HUES48 (cell line): ENCODE measurements at regions not wholly inside any gene's neighbourhood (a gene's known extent, or its start where the extent isn't known, plus 50 kb on each side); places are given as distances from the start of the nearest gene placed in this dataset.

ENCODE experiments used
- H3K27ac ChIP-seq: one replicate; pipeline ENCODE4 v1.7.0; 2013; ENCODE audit warnings: low read depth, low read length, inconsistent platforms
- H3K27me3 ChIP-seq: 2 replicates; pipeline ENCODE4 v1.6.1; 2013; ENCODE audit warnings: mild to moderate bottlenecking, low read length; ENCODE audit not compliant: control insufficient read depth, insufficient read depth
- H3K36me3 ChIP-seq: 2 replicates; pipeline ENCODE4 v1.6.1; 2013; ENCODE audit warnings: low read length; ENCODE audit not compliant: control insufficient read depth, insufficient read depth
- H3K4me1 ChIP-seq: 2 replicates; pipeline ENCODE4 v1.6.1; 2013; ENCODE audit warnings: mild to moderate bottlenecking, low read length; ENCODE audit not compliant: control insufficient read depth, insufficient read depth
- H3K4me3 ChIP-seq: 2 replicates; pipeline ENCODE4 v1.5.1; 2013; ENCODE audit warnings: mild to moderate bottlenecking, low read depth, low read length
- H3K9ac ChIP-seq: 2 replicates; pipeline ENCODE4 v1.6.1; 2013; ENCODE audit warnings: mild to moderate bottlenecking, low read depth, low read length, moderate library complexity
- H3K9me3 ChIP-seq: 2 replicates; pipeline ENCODE4 v1.6.1; 2013; ENCODE audit warnings: low read length; ENCODE audit not compliant: control insufficient read depth, insufficient read depth

DNA sequence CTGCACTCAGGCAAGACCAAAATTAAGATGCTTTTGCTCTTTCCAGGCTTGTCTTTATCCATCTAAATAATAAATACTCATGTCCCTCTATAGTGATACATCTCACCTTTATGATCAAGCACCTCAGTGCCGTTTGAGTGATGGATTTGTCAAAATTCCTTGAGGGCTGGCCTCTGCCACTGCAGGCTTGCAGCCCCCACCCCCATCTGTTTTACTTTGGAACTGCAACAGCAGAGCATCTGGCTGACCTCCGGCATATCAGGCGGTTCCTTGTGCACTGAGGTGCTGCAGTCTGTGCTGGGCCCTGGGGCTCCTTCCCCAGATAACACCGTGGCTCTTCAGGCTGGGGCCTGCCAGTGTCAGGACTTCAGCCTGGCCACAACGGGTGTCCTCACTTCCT lies 386.9 kb downstream of the CDH26 start:
- no peaks in the 10 kb centered on the region for H3K27me3 ChIP-seq
- H3K9me3 ChIP-seq = peaks cover 31% of the 10 kb centered on the region
- H3K4me3 ChIP-seq = no peak overlapping the region
- no peak overlapping the region for H3K9ac ChIP-seq
- H3K36me3 ChIP-seq = no peaks in the 10 kb centered on the region
- H3K27ac ChIP-seq = no peak overlapping the region
- H3K4me1 ChIP-seq = no peaks in the 10 kb centered on the region

DNA sequence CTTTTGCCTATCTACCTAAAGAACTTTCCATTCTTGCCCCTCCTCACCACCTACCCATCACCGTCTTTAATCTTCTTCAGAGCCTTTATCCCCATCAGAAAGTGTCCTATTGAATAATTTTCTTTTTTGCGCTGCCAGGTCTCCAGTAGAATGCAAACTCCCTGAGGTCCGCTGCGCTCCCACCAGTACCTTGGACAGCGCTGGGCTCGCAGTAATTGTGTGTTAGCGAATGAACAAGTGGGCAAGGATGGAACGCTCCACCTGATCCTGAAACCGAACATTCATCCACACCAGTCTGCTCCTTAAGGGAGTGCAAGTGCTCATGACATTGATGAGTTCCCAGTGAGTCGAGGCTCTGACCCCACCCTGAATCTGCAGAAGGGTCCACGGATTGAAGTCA lies 391.2 kb downstream of the CDH26 start:
- H3K36me3 ChIP-seq = no peaks in the 10 kb centered on the region
- no peak overlapping the region for H3K27ac ChIP-seq
- H3K9ac ChIP-seq = no peak overlapping the region
- H3K4me1 ChIP-seq = no peaks in the 10 kb centered on the region
- H3K4me3 ChIP-seq = no peak overlapping the region
- H3K9me3 ChIP-seq = peaks cover 15% of the 10 kb centered on the region; the same call in 1 of the 2 replicates
- H3K27me3 ChIP-seq = no peaks in the 10 kb centered on the region

DNA sequence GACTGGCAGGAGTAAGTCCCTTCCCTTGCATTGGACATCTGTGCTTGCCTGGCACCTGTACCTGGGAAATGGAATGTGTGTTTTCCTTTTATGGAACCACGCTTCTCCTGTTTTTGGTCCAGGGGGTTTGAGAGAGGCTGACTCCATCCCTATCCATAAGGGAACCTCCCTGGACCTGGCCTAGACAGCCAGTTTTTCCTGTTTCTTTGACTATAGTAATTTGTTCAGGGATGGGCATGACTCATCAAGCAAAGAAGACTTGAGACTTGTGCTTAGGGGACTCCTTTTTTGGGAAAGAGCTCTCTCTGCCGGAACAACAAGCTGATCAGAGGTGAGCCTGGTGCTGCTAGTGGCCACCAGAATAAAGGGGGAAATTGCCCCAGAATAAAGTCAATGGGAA lies 393.8 kb downstream of the CDH26 start:
- Histone ChIP-seq H3K36me3 (no peaks in the 10 kb centered on the region), H3K4me1 (no peaks in the 10 kb centered on the region), H3K27me3 (no peaks in the 10 kb centered on the region), H3K9me3 (peaks cover 8% of the 10 kb centered on the region; the same call in 1 of the 2 replicates), H3K9ac (no peak overlapping the region), H3K27ac (no peak overlapping the region), H3K4me3 (no peak overlapping the region)

DNA sequence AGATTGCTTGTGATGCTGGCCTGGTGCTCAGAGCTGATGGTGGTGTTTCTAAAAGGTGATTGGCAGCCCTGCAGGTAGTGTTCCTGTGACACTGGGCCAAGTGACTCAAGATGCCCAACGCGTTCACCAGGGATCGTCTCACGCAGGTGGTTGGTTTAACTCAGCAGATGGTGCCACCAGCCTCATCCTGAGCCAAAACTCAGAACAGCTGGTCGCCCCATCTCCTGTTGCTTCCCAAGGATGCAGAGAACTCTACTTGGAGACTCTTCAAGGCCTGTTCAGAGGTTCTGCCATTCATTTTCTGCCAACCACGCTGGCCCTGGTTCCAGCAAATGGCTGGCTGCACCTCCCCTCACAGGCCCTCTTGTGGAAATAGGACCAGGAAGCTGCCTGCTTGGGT lies 394.4 kb downstream of the CDH26 start:
- Histone ChIP-seq H3K36me3 (no peaks in the 10 kb centered on the region), H3K4me3 (no peak overlapping the region), H3K27me3 (no peaks in the 10 kb centered on the region), H3K27ac (no peak overlapping the region), H3K9me3 (peaks cover 3% of the 10 kb centered on the region; the same call in 1 of the 2 replicates), H3K4me1 (no peaks in the 10 kb centered on the region), H3K9ac (no peak overlapping the region)

DNA sequence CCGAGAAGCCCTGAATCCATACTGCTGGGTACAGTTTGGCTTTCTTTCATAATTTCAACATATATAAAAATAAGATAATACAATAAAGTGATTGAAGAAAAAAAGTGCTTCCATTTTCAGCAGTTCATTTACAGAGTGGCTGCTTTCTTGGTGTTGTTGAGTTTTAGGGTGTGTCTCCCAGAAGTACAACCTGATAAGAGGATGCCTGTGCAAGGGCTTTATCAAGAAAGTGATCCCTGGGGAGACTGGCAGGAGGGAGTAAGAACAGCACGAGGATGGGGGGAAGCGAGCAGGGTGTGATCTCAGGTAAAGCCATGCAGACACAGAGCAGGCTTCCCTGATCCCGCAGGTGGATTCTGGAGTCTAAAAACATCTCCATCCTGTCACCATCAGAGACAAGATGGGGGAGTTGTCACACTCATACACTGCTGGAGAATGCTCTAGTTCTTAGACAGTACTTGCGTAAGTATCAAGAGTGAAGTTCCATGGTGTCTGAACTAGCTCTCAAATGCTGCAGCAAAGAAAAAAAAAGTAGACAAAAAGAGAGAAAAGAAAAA lies 395.9 kb downstream of the CDH26 start:
- Histone ChIP-seq H3K9ac (no peak overlapping the region), H3K36me3 (no peaks in the 10 kb centered on the region), H3K27ac (no peak overlapping the region), H3K9me3 (no peaks in the 10 kb centered on the region), H3K4me1 (no peaks in the 10 kb centered on the region), H3K27me3 (no peaks in the 10 kb centered on the region), H3K4me3 (no peak overlapping the region)

DNA sequence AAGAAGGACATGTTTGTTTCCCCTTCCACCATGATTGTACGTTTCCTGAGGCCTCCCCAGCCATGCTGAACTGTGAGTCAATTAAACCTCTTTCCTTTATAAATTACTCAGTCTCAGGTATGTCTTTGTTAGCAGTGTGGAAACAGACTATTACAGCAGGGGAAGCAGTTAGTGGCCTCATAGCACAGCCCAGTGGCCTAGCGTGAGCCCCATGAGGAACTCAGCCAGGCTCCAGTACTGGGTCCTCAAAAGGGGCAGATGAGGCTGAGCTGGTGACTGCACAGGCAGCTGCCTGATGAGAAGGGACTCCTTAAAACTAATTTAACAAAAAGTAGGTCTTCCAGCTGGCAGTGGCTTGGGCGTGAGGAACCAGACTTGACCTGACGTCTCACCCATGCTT lies 399.9 kb downstream of the CDH26 start:
- H3K4me3 ChIP-seq = no peak overlapping the region
- H3K27ac ChIP-seq = no peak overlapping the region
- H3K4me1 ChIP-seq = no peaks in the 10 kb centered on the region
- H3K9ac ChIP-seq = no peak overlapping the region
- H3K36me3 ChIP-seq = no peaks in the 10 kb centered on the region
- no peaks in the 10 kb centered on the region for H3K27me3 ChIP-seq
- no peaks in the 10 kb centered on the region for H3K9me3 ChIP-seq

DNA sequence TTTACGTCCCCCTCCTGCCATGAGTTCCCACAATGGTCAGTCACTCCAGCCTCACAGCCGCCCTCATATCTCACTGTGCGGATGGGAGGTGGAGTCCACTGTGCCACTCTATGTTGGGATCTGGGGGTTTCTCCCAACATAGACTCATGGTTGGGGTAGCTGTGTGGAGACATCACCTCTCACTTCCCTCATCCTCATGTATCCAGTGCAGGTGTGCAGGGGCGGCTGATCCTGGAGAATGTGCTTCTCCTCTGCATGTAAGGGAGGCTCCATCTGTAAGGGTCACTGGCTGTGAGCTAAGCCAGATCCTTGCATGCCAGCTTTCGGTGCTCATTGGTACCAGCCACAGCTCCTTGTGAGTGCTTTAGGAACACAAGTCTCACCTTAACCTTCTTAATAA lies 400.8 kb downstream of the CDH26 start:
- Histone ChIP-seq H3K4me3 (no peak overlapping the region), H3K9ac (no peak overlapping the region), H3K4me1 (no peaks in the 10 kb centered on the region), H3K27me3 (no peaks in the 10 kb centered on the region), H3K27ac (no peak overlapping the region), H3K36me3 (no peaks in the 10 kb centered on the region), H3K9me3 (no peaks in the 10 kb centered on the region)

DNA sequence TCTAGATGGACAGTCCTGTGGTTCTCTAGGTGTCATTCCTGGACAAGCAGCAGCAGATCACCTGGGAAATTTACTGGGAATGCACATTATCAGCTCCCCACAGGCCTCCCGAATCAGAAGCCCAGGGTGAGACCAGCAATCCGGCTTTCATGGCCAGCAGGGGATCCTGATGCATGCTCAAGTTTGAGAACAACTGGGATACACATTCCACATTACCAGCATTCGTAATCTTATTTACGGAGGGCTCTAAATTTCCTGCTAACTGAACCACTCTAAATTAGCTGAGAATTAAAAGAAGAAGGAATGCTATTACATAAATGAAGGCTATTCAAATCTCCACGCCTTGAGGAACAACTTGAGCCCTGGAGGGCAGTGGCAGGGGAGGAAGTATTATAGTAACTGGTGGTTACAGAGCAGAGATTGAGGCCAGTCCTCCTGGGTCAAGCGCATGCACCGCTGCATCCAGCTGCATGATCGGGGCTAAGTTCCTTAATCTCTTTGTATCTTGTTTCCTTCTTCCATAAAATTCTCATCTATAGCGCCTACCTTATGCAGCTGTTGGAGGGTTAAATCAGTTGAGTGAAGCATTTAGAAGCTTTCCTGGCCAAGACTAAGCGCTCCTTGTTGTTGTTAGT lies 403.7 kb downstream of the CDH26 start:
- no peaks in the 10 kb centered on the region for H3K9me3 ChIP-seq
- H3K27ac ChIP-seq = no peak overlapping the region
- no peaks in the 10 kb centered on the region for H3K4me1 ChIP-seq
- no peak overlapping the region for H3K4me3 ChIP-seq
- no peaks in the 10 kb centered on the region for H3K36me3 ChIP-seq
- no peaks in the 10 kb centered on the region for H3K27me3 ChIP-seq
- no peak overlapping the region for H3K9ac ChIP-seq

DNA sequence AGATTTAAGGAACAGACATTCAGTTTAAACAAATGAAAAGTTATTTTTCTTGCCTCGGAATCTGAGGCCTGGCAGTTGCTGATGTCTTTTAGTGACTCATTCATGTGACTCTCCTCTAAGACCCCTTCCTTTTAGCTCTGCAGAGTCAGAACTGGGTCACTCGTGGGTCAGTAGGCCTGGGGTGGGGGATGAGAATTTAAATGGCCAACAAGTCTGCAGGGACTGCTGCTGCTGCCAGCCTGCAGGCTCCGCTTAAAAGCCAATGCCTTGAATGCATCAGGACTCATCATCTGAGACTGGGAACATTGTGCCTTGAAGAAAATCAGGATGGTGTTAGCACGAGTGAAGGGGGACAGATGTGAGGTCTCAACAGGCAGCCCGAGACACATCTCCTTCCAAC lies 404.3 kb downstream of the CDH26 start:
- no peaks in the 10 kb centered on the region for H3K9me3 ChIP-seq
- H3K27ac ChIP-seq = no peak overlapping the region
- no peak overlapping the region for H3K4me3 ChIP-seq
- H3K9ac ChIP-seq = no peak overlapping the region
- H3K4me1 ChIP-seq = no peaks in the 10 kb centered on the region
- no peaks in the 10 kb centered on the region for H3K36me3 ChIP-seq
- H3K27me3 ChIP-seq = no peaks in the 10 kb centered on the region

DNA sequence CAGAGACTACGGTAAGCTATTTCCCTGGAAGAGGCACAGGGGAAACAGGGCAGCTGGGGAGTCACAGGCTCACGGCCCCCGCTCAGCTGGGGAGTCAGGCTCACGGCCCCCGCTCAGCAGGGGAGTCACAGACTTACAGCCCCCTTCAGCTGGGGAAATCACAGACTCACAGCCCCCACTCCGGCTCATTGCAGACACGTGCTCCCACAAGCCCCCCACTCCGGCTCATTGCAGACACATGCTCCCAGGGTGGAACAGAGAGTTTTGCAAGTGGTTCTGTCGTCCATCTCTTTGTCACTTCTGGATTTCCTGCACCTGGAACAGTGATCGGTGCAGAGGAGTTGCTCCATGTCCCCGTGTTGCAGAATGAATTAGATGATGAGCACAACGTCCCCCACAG lies 405.5 kb downstream of the CDH26 start:
- H3K36me3 ChIP-seq = no peaks in the 10 kb centered on the region
- H3K9ac ChIP-seq = no peak overlapping the region
- H3K27me3 ChIP-seq = no peaks in the 10 kb centered on the region
- H3K4me1 ChIP-seq = no peaks in the 10 kb centered on the region
- H3K27ac ChIP-seq = no peak overlapping the region
- H3K4me3 ChIP-seq = no peak overlapping the region
- no peaks in the 10 kb centered on the region for H3K9me3 ChIP-seq

DNA sequence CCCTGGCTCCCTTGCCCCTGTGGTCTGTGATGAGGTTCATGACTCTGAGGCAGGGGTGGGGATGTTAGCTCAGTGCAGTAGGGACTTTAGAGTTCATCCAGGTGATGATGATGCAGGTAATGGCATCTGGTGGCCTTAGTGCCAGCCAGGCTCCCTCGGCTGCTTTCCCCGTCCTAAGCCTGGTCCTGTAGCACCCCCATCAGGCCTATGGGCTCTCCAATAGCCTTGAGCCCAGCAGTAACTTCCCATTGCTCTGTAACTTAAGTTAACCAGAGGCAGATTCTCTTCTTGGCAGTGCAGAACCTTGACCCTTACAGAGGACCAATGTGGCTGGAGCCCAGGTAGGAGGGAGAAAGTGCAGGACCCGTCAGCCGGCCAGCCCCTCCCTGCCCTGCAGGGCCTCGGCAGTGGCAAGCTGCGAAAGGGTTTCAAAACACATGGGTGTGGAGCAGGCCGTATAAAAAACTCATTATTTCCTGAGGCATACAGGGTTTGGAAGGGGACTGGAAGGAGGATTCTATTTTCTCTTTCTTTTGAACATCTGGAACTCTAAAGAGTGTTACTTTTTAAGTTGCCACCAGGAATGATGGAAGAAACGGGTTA lies 406.9 kb downstream of the CDH26 start:
- Histone ChIP-seq H3K27me3 (no peaks in the 10 kb centered on the region), H3K4me3 (no peak overlapping the region), H3K4me1 (no peaks in the 10 kb centered on the region), H3K9ac (no peak overlapping the region), H3K9me3 (no peaks in the 10 kb centered on the region), H3K27ac (no peak overlapping the region), H3K36me3 (no peaks in the 10 kb centered on the region)
